GM12874 (cell line): ENCODE measurements at regions not wholly inside any gene's neighbourhood (a gene's known extent, or its start where the extent isn't known, plus 50 kb on each side); places are given as distances from the start of the nearest gene placed in this dataset.

ENCODE experiments used
- TF ChIP-seq, protein P1 (sequence below): IDR thresholded peaks from 2 replicates; pipeline ENCODE4 v1.5.1; 2011; ENCODE audit warnings: low read depth, mild to moderate bottlenecking, control low read depth, low read length, moderate library complexity; ENCODE audit not compliant: insufficient read depth

DNA sequence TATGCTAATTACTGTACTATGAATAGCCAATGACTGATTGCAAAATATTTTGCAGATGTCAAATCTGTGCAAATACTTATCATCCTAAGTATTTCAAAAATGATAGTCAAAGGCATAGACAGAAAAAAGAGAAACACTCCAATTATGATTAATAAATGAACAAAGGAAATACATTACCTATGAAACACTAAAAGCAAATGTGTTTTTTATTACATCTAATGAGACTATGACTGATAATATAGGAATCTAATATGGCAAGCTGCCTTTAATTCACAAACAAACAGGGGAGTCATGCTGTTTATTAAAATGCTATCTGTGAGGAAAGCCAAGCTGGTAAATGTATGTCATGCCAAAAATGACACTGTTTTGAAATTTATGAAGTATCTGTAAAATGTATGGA is 713.2 kb upstream of the NRSN1 start:
- TF ChIP-seq, protein P1, sequence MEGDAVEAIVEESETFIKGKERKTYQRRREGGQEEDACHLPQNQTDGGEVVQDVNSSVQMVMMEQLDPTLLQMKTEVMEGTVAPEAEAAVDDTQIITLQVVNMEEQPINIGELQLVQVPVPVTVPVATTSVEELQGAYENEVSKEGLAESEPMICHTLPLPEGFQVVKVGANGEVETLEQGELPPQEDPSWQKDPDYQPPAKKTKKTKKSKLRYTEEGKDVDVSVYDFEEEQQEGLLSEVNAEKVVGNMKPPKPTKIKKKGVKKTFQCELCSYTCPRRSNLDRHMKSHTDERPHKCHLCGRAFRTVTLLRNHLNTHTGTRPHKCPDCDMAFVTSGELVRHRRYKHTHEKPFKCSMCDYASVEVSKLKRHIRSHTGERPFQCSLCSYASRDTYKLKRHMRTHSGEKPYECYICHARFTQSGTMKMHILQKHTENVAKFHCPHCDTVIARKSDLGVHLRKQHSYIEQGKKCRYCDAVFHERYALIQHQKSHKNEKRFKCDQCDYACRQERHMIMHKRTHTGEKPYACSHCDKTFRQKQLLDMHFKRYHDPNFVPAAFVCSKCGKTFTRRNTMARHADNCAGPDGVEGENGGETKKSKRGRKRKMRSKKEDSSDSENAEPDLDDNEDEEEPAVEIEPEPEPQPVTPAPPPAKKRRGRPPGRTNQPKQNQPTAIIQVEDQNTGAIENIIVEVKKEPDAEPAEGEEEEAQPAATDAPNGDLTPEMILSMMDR = no peak

DNA sequence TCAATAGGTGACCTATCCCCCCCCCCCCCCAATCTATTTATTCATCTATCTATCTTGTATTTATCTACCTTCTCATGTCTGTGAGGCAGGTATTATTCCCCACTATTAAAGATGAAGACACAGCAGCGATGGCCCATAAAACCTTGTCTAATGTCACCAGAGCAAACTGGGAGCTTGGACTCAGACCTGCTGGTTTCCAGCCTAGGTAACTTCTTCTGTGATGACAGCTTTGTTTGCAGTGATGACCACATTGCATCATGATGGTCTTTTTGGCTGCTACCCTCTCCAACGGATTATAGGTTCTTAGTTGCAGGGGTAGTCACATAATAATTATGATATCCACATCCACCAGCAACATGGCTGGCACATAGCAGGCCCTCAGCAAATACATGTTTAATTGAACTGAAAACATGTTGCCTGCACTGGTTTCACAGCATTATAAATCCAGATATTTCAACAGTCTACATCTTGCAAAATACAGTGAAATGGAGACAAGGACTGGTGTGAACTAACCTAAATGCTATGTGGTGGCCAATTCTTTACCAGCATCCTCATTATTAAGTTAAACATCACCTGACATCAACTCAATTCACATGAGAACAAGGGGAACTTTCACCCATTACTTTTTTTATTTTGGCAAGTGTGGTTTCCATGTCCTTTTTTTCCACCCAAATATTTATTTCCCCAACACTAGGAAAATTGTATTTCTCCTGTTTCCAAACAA is 712.5 kb upstream of the NRSN1 start:
- TF ChIP-seq, protein P1 = no peak

DNA sequence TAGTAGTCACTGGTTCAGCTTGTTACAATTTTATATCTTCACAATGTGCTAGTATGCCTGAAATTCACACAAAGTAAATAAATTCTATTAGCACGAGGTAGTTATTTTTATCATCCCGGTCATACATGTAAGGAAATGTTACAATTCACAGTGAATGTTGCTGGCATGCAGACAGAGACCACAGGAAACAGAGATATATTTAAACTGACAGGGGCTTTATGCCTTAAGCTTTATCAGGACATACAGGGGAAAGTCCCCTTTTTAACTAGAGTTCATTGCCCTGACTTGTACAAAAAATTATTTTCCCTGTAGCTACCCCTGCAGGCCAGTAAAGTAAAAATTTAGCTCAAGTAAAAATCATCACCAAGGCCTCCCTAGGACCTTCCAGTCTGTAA is 712.0 kb upstream of the NRSN1 start:
- TF ChIP-seq, protein P1 = no peak

DNA sequence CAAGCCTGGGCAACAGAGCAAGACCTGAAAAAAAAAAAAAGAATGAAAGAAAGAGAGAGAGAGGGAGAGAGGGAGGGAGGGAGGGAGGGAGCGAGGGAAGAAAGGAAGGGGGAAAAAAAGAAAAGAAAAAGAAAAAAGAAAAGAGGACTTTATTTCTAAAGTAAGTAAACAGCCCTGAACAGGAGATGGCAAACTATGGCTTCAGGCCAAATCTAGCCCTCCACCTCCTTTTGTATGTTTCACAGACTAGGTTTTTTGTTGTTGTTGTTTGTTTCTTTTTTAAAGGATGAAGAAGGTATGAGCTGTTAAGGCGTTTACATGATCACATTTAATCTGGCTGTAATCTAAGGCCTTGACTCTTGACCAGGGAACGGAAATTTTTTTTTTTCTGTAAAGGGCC is 711.1 kb upstream of the NRSN1 start:
- TF ChIP-seq, protein P1 = no peak

DNA sequence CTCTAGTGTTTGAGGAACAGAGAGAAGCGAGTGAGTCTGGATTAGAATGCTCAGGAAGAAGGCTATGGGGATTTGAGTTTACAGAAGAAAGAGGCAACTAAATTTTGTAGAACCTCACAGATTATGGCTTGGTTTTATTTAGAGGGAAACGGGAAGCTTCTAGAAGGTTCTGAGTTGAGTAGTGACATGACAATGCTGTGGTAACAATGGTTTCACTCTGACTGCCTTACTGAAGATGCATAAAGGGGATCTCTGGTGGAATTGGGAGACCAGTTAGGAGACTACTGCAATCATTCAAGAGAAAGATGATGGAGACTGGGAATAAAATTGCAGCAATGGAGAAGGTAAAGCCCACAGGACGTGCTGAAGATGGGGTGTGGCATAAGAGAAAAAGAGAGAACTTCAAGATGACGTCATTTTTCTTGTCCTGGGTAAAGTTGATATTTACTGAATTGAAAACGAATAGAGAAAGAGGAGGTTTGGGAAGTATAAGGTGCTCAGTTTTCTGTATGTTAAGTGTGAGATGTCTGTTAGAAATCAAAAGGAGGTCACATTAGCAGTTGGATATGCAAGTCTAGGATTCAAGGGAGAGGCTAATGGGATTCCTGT is 710.1 kb upstream of the NRSN1 start:
- TF ChIP-seq, protein P1 = no peak

DNA sequence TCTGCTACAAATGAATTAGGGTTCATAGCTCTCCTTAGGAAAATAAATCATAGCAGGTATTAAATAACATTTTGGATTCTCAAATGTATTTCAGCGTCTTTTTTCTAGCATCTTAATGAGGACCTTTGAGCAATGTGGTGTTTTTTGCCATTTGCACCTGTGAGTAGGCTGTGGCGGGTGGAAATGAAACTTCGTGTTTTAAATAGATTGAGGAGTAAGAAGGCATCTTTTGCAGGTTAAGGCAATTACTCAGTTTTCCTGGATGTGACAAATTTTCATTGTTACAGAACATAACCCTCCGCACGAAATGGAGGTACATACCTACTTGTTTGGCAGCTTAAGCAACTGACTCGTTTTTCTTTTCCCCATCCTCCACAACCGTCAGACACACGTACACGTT is 708.9 kb upstream of the NRSN1 start:
- TF ChIP-seq, protein P1 = no peak

DNA sequence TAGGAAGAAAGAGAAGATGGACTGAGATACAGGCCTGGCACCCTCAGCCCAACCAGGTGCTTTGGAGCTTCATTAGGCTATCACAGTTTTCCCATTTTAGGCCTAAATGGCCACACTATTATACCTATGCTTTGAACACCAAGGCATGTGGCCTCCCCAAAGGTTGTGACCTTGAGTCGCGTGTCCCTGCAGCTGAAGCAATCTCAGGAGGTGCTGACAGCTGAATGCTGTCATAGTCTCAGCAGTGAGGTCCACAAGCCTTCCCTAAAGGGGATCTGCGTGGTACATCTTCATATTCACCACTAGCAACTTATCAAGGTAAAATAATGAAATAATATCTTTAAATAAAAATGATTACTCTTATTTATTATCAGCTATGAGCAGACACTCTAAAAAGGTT is 707.9 kb upstream of the NRSN1 start:
- TF ChIP-seq, protein P1 = no peak
